ENCODE measurements at regions not wholly inside any gene's neighbourhood (a gene's known extent, or its start where the extent isn't known, plus 50 kb on each side); places are given as distances from the start of the nearest gene placed in this dataset.

- TF ChIP-seq CTCF (conservative IDR thresholded peaks at IDR 0.05) (no peak), ZFX (IDR thresholded peaks at IDR 0.05) (no peak)
Measured at GRCh38 chr7:25032774-25033743, 53.1 kb upstream of the OSBPL3 start.

Measured in C4-2B (cell line).